ENCODE measurements at regions not wholly inside any gene's neighbourhood (a gene's known extent, or its start where the extent isn't known, plus 50 kb on each side); places are given as distances from the start of the nearest gene placed in this dataset.

DNA sequence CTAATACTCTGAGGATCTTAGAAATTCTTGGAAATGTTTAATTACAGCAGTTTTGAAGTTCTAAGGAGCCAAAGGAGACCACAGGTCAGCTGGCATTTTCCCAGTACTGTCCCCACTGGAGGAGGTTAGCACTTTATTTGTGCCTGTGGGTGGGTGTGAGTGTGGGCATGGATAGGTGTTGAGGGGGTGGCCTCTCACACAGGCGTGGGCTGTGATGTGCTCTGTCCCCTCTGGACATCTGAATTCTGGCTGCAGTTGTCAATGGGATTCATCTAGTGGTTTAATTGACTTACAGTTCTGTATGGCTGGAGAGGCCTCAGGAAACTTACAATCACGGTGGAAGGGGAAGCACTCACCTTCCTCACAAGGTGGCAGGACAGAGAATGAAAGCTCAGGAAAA, 135.4 kb upstream of the NAMPT start:
- Histone ChIP-seq H3K36me3 (ENCODE audit: insufficient read depth in 1 of 2, low read depth in 1 of 2) (no peaks in the 10 kb centered on the region), H3K27ac (no peak overlapping the region), H3K27me3 (ENCODE audit: insufficient read depth in 3 of 3, low read length in 2 of 3) (no peaks in the 10 kb centered on the region), H3K4me1 (peaks cover 28% of the 10 kb centered on the region), H3K4me3 (no peak overlapping the region), H3K9me3 (peaks cover 9% of the 10 kb centered on the region)
- TF ChIP-seq, protein P1, sequence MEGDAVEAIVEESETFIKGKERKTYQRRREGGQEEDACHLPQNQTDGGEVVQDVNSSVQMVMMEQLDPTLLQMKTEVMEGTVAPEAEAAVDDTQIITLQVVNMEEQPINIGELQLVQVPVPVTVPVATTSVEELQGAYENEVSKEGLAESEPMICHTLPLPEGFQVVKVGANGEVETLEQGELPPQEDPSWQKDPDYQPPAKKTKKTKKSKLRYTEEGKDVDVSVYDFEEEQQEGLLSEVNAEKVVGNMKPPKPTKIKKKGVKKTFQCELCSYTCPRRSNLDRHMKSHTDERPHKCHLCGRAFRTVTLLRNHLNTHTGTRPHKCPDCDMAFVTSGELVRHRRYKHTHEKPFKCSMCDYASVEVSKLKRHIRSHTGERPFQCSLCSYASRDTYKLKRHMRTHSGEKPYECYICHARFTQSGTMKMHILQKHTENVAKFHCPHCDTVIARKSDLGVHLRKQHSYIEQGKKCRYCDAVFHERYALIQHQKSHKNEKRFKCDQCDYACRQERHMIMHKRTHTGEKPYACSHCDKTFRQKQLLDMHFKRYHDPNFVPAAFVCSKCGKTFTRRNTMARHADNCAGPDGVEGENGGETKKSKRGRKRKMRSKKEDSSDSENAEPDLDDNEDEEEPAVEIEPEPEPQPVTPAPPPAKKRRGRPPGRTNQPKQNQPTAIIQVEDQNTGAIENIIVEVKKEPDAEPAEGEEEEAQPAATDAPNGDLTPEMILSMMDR (IDR thresholded peaks at IDR 0.05): no peak
- DNase-seq: no peak
- 85 to 92% (median 85%) methylated on average over 2 of the region's 2 CpGs for WGBS, 3 donors
- ATAC-seq: no peak
- intact Hi-C loops (cut with DNase I): loop anchor here in 1 of 2 donors (10.0 kb wide), 1 partner anchor 135 kb away; the partner anchor contains the start of gene NAMPT

DNA sequence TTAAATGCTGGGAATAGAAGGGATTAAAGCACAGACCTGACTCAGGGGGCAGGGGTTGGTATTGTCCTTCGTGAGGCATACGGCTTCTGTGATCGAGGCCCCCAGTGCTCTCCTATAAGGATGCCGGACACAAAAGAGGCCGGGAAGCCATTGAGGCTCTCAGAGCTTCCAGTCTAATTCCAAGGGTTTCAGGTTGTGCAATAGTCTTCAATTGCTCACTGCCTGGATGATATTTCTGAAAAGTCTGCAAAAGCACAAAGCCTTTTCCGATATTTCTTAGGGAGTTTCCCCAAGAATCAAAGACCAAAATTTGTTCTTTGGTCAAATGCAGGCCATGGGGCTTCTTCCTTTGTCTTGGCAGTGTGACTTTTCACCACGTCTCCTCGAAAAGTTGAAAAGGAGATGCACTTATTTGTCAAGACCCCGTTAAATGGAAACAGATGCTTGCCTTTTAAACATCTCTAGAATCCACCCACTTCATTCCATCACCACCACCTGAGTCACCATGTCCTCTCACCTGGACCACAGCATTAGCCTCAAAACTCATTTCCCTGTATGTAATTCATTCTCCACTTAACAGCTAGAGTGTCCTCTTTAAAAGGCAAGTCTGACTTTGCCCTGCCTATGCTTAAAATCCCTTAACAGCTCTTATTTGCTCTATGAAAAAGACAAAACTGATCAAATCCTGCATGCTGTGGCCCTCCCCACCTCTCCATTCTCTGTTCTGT, 134.8 kb upstream of the NAMPT start:
- ATAC-seq: no peak
- no peak overlapping the region for H3K27ac ChIP-seq
- no peak overlapping the region for H3K4me3 ChIP-seq
- peaks cover 9% of the 10 kb centered on the region for H3K9me3 ChIP-seq
- 94 to 96% (median 95%) methylated on average over 9 of the region's 9 CpGs for WGBS, 3 donors
- peaks cover 25% of the 10 kb centered on the region for H3K4me1 ChIP-seq
- DNase-seq: no peak
- intact Hi-C loops (cut with DNase I): loop anchor here in 1 of 2 donors (10.0 kb wide), 1 partner anchor 135 kb away; the partner anchor contains the start of gene NAMPT
- no peaks in the 10 kb centered on the region for H3K36me3 ChIP-seq (ENCODE audit: insufficient read depth in 1 of 2, low read depth in 1 of 2)
- TF ChIP-seq, protein P1 (IDR thresholded peaks at IDR 0.05): no peak
- H3K27me3 ChIP-seq (ENCODE audit: insufficient read depth in 3 of 3, low read length in 2 of 3): no peaks in the 10 kb centered on the region

DNA sequence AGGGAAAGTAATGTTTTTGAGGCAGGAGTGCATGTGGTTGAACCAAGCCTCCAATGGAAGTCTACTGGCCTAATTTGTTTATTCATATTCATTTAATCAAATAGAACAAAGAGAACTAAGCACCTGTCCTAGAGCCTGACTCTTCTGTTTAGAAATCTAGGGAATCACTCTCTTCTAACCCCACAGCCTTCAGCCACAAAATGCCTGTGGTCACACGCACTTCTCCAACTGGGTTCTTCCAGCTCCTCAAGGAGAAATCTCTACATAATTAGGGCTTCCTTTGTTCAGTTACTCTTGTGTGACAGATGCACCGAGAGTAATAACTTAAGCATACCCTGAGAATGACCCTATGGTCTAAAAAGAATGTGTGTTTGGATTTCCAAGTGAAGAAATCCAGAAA, 133.7 kb upstream of the NAMPT start:
- no peak overlapping the region for H3K27ac ChIP-seq
- intact Hi-C loops (cut with DNase I): no loop called here

DNA sequence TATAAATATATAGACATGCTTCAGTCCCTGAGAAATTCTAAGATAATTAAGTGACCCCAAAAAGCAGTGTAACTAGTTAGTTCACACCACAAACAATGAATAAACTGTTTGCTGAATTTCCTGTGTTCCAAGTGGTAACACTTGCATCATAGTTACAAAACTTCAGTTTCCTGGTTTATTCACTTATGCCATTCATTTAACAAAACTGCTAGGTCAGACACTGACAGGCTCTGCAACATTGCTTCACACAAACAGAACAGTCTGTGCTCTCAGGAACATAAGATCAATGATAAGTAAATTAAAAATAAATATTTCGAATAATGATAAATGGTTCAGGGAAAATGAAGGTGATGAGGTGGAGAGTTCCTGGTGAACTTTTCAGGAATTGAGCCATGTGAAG, 133.3 kb upstream of the NAMPT start:
- no peak overlapping the region for H3K4me3 ChIP-seq
- ATAC-seq (peak in 1 of 4 donors; percentile 48), DNase-seq (no peak)
- TF ChIP-seq, protein P1 (IDR thresholded peaks at IDR 0.05): no peak
- intact Hi-C loops (cut with DNase I): no loop called here
- no peaks in the 10 kb centered on the region for H3K27me3 ChIP-seq (ENCODE audit: insufficient read depth in 3 of 3, low read length in 2 of 3)
- peaks cover 16% of the 10 kb centered on the region for H3K4me1 ChIP-seq
- H3K27ac ChIP-seq: no peak overlapping the region
- peaks cover 9% of the 10 kb centered on the region for H3K9me3 ChIP-seq
- WGBS, 3 donors: 71 to 89% (median 88%) methylated on average over 1 of the region's 1 CpG
- no peaks in the 10 kb centered on the region for H3K36me3 ChIP-seq (ENCODE audit: insufficient read depth in 1 of 2, low read depth in 1 of 2)

More for the DNA sequence above, 133.7 kb upstream of the NAMPT start:
- TF ChIP-seq, protein P1 (IDR thresholded peaks at IDR 0.05): no peak
- peaks cover 20% of the 10 kb centered on the region for H3K4me1 ChIP-seq
- no peak for DNase-seq
- no peaks in the 10 kb centered on the region for H3K36me3 ChIP-seq (ENCODE audit: insufficient read depth in 1 of 2, low read depth in 1 of 2)
- H3K4me3 ChIP-seq: no peak overlapping the region
- H3K27me3 ChIP-seq (ENCODE audit: insufficient read depth in 3 of 3, low read length in 2 of 3): no peaks in the 10 kb centered on the region
- 80 to 94% (median 85%) methylated on average over 2 of the region's 2 CpGs for WGBS, 3 donors
- no peak for ATAC-seq
- peaks cover 9% of the 10 kb centered on the region for H3K9me3 ChIP-seq
